A549 (cell line): ENCODE measurements at regions not wholly inside any gene's neighbourhood (a gene's known extent, or its start where the extent isn't known, plus 50 kb on each side); places are given as distances from the start of the nearest gene placed in this dataset.

Experiments used
- ATAC-seq, 2 experiments: fragments of 200-7000 bp in 1 of 2; fragments of >200 bp in 1 of 2; cut with Nextera tagmentation in 1 of 2; cut with Tn5 transposase in 1 of 2; 3 replicates each; pipeline versions ENCODE4 v1.8.0 to v1.9.1; 2018 to 2020; ENCODE audit warnings: mild to moderate bottlenecking in 1 of 2, moderate library complexity in 1 of 2
- CTCF ChIA-PET: fragments of 300-600 bp; sonication (Branson Sonifier 250); formaldehyde crosslinking; extraction: SDS; loops from one replicate; lab custom pipeline; 2021; ENCODE audit warnings: antibody characterized with exemption, inconsistent platforms; lab: Yijun Ruan, JAX
- POLR2A ChIA-PET: fragments of 350-600 bp; formaldehyde crosslinking; extraction: SDS; loops from one replicate; lab custom pipeline; 2021; ENCODE audit warnings: antibody characterized with exemption, inconsistent platforms; lab: Yijun Ruan, JAX
- DNase-seq, 2 experiments: peaks; one replicate each; pipeline versions ENCODE4 v3.0.0 to v3.0.0-alpha.2; 2011 to 2016; ENCODE audit warnings: low read depth in 1 of 2, low spot score in 1 of 2
- FAIRE-seq: peaks from 2 replicates; lab custom pipeline; 2011; peaks lifted over from hg19 to GRCh38; lab: Jason Lieb, UNC
- H3K27ac ChIP-seq, 2 experiments: fragments of >200 bp; sonication (Bioruptor Twin); formaldehyde crosslinking; 3 replicates each; pipeline ENCODE4 v1.5.1; 2016 to 2017
- H3K4me1 ChIP-seq: fragments of >200 bp; sonication (Bioruptor Twin); formaldehyde crosslinking; 3 replicates; pipeline ENCODE4 v1.6.1; 2016
- H3K4me2 ChIP-seq: fragments of >200 bp; sonication (Bioruptor Twin); formaldehyde crosslinking; 3 replicates; pipeline ENCODE4 v1.6.1; 2016
- H3K4me3 ChIP-seq: fragments of >200 bp; sonication (Bioruptor Twin); formaldehyde crosslinking; 3 replicates; pipeline ENCODE4 v1.5.1; 2016
- H3K9me3 ChIP-seq: fragments of >200 bp; sonication (Bioruptor Twin); formaldehyde crosslinking; 3 replicates; pipeline ENCODE4 v1.6.1; 2016
- BHLHE40 ChIP-seq: IDR thresholded peaks from 2 replicates; pipeline ENCODE4 v1.6.1; 2012; ENCODE audit warnings: low read depth, low read length, inconsistent platforms
- CBX8 ChIP-seq: fragments of 200-600 bp; sonication (generic); IDR thresholded peaks from 2 replicates; pipeline ENCODE4 v1.6.1; 2016
- CHD2 ChIP-seq: fragments of 150-350 bp; IDR thresholded peaks from 2 replicates; pipeline ENCODE4 v1.6.1; 2014; ENCODE audit warnings: low read length; ENCODE audit not compliant: partially characterized antibody
- CHD4 ChIP-seq: fragments of 200-600 bp; sonication (generic); IDR thresholded peaks from 2 replicates; pipeline ENCODE4 v1.6.1; 2016; ENCODE audit warnings: antibody characterized with exemption, mild to moderate bottlenecking, borderline replicate concordance
- EHMT2 ChIP-seq: fragments of 200-600 bp; sonication (generic); IDR thresholded peaks from 2 replicates; pipeline ENCODE4 v1.6.1; 2016; ENCODE audit warnings: antibody characterized with exemption, low read depth, mild to moderate bottlenecking, moderate library complexity
- EP300 ChIP-seq, 2 experiments: fragments of >200 bp; sonication (Bioruptor Twin); formaldehyde crosslinking; IDR thresholded peaks; 2 replicates in 1 of 2; 3 replicates in 1 of 2; pipeline ENCODE4 v1.6.1; 2016 to 2017
- GATA3 ChIP-seq: IDR thresholded peaks from 2 replicates; pipeline ENCODE4 v1.6.1; 2012; ENCODE audit warnings: borderline replicate concordance
- JUN ChIP-seq, 2 experiments: fragments of >200 bp; sonication (Bioruptor Twin); formaldehyde crosslinking; IDR thresholded peaks; 2 replicates in 1 of 2; 3 replicates in 1 of 2; pipeline ENCODE4 v1.6.1; 2016 to 2017
- JUNB ChIP-seq: fragments of >200 bp; sonication (Bioruptor Twin); formaldehyde crosslinking; IDR thresholded peaks from 2 replicates; pipeline ENCODE4 v1.6.1; 2016
- KDM5A ChIP-seq: fragments of 200-600 bp; sonication (generic); IDR thresholded peaks from 2 replicates; pipeline ENCODE4 v1.6.1; 2016; ENCODE audit warnings: antibody characterized with exemption, mild to moderate bottlenecking
- MAFK ChIP-seq: fragments of 450-650 bp; IDR thresholded peaks from 2 replicates; pipeline ENCODE4 v1.6.1; 2014; ENCODE audit not compliant: partially characterized antibody
- MAZ ChIP-seq: fragments of 150-350 bp; IDR thresholded peaks from 2 replicates; pipeline ENCODE4 v1.6.1; 2014; ENCODE audit warnings: antibody characterized with exemption, low read depth, low read length, borderline replicate concordance
- NFE2L2 ChIP-seq: fragments of 150-350 bp; conservative IDR thresholded peaks from 2 replicates; pipeline ENCODE4 v1.6.1; 2014; ENCODE audit warnings: low read length
- NPAS2 ChIP-seq: fragments of 250-450 bp; sonication (Bioruptor Pico); IDR thresholded peaks from 2 replicates; pipeline ENCODE4 v1.8.0; 2022; ENCODE audit warnings: mild to moderate bottlenecking, moderate library complexity, borderline replicate concordance
- POLR2AphosphoS2 ChIP-seq: conservative IDR thresholded peaks from 2 replicates; pipeline ENCODE4 v1.6.1; 2012; ENCODE audit warnings: low read length, improper control_type of control experiment, inconsistent platforms
- RARB ChIP-seq: fragments of 250-450 bp; sonication (Bioruptor Pico); IDR thresholded peaks from 2 replicates; pipeline ENCODE4 v1.8.0; 2021; ENCODE audit warnings: mild to moderate bottlenecking, moderate library complexity
- RCOR1 ChIP-seq: fragments of 150-350 bp; IDR thresholded peaks from 2 replicates; pipeline ENCODE4 v1.6.1; 2014; ENCODE audit warnings: antibody characterized with exemption, low read length, low read depth
- RNF2 ChIP-seq: fragments of 200-600 bp; sonication (generic); IDR thresholded peaks from 2 replicates; pipeline ENCODE4 v1.6.1; 2016; ENCODE audit warnings: low read depth, mild to moderate bottlenecking, antibody characterized with exemption, moderate library complexity, borderline replicate concordance
- SMC3 ChIP-seq: fragments of >200 bp; sonication (Bioruptor Twin); formaldehyde crosslinking; IDR thresholded peaks from 3 replicates; pipeline ENCODE4 v1.6.1; 2018; ENCODE audit warnings: inconsistent platforms
- TP53 ChIP-seq: fragments of 250-450 bp; sonication (Bioruptor Pico); IDR thresholded peaks from 2 replicates; pipeline ENCODE4 v1.5.0; 2021; ENCODE audit warnings: mild to moderate bottlenecking, moderate library complexity
- WGBS: methylation state at CpG from one replicate; pipeline ENCODE4 v1.1.6; 2017; ENCODE audit errors: missing lambda C conversion rate; 5-methylcytosine and 5-hydroxymethylcytosine counted together
- TF ChIP-seq, protein P1 (sequence below): fragments of 250-450 bp; sonication (Bioruptor Pico); IDR thresholded peaks from 2 replicates; pipeline ENCODE4 v1.5.0; 2021; ENCODE audit warnings: mild to moderate bottlenecking, moderate library complexity, borderline replicate concordance
- TF ChIP-seq, protein P2 (sequence below): fragments of >200 bp; sonication (Bioruptor Twin); formaldehyde crosslinking; IDR thresholded peaks from 3 replicates; pipeline ENCODE4 v1.6.1; 2016
- TF ChIP-seq, protein P3 (sequence below): fragments of >200 bp; sonication (Bioruptor Twin); formaldehyde crosslinking; IDR thresholded peaks from 3 replicates; pipeline ENCODE4 v1.5.1; 2016
- TF ChIP-seq, protein P4 (sequence below): IDR thresholded peaks from 2 replicates; pipeline ENCODE4 v1.6.1; 2012

DNA sequence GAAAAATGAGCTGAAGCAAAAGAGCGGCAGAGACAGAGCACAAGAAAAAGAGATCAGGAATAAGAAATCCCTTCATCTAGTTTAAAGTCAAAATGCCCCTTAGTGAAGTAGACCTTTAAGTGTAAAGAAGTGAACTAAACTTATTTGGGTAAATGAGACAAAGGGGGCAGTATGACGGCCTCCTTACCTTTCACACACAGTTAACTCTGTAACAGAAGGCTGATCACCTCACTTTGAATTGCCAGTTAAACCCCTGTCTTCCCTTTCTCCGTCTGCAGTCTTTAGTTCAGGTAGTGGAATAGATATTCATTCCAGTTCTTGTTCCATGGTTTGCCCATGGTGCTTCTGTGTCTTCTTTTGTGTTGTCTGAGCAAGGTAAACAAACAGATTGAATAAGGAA lies 1029.8 kb downstream of the DIAPH3 start:
- no peak overlapping the region for H3K27ac ChIP-seq
- WGBS = 23% methylated on average over 3 of the region's 3 CpGs
- no peak for ATAC-seq
- no peak for TF ChIP-seq NPAS2 (CRISPR knock-in tag)
- no peak for TF ChIP-seq MAFK
- no peak for TF ChIP-seq JUNB
- no peak for TF ChIP-seq JUN (IDR thresholded peaks at IDR 0.05)
- no peak for TF ChIP-seq KDM5A
- no peak for TF ChIP-seq SMC3
- no peak for TF ChIP-seq POLR2AphosphoS2
- TF ChIP-seq, protein P1, sequence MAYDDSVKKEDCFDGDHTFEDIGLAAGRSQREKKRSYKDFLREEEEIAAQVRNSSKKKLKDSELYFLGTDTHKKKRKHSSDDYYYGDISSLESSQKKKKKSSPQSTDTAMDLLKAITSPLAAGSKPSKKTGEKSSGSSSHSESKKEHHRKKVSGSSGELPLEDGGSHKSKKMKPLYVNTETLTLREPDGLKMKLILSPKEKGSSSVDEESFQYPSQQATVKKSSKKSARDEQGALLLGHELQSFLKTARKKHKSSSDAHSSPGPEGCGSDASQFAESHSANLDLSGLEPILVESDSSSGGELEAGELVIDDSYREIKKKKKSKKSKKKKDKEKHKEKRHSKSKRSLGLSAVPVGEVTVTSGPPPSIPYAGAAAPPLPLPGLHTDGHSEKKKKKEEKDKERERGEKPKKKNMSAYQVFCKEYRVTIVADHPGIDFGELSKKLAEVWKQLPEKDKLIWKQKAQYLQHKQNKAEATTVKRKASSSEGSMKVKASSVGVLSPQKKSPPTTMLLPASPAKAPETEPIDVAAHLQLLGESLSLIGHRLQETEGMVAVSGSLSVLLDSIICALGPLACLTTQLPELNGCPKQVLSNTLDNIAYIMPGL = no peak
- TF ChIP-seq, protein P2, sequence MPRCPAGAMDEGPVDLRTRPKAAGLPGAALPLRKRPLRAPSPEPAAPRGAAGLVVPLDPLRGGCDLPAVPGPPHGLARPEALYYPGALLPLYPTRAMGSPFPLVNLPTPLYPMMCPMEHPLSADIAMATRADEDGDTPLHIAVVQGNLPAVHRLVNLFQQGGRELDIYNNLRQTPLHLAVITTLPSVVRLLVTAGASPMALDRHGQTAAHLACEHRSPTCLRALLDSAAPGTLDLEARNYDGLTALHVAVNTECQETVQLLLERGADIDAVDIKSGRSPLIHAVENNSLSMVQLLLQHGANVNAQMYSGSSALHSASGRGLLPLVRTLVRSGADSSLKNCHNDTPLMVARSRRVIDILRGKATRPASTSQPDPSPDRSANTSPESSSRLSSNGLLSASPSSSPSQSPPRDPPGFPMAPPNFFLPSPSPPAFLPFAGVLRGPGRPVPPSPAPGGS = no peak
- TF ChIP-seq CHD4 = no peak
- no peak for TF ChIP-seq MAZ
- TF ChIP-seq GATA3 = no peak
- TF ChIP-seq, protein P3, sequence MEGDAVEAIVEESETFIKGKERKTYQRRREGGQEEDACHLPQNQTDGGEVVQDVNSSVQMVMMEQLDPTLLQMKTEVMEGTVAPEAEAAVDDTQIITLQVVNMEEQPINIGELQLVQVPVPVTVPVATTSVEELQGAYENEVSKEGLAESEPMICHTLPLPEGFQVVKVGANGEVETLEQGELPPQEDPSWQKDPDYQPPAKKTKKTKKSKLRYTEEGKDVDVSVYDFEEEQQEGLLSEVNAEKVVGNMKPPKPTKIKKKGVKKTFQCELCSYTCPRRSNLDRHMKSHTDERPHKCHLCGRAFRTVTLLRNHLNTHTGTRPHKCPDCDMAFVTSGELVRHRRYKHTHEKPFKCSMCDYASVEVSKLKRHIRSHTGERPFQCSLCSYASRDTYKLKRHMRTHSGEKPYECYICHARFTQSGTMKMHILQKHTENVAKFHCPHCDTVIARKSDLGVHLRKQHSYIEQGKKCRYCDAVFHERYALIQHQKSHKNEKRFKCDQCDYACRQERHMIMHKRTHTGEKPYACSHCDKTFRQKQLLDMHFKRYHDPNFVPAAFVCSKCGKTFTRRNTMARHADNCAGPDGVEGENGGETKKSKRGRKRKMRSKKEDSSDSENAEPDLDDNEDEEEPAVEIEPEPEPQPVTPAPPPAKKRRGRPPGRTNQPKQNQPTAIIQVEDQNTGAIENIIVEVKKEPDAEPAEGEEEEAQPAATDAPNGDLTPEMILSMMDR = no peak
- TF ChIP-seq RARB = no peak
- no peak for TF ChIP-seq CHD2
- no peak for TF ChIP-seq EHMT2
- TF ChIP-seq RNF2 = no peak
- TF ChIP-seq, all 56 proteins: peak for 0
- Histone ChIP-seq H3K4me2 (no peak overlapping the region), H3K4me3 (no peak overlapping the region), H3K9me3 (no peaks in the 10 kb centered on the region), H3K4me1 (no peaks in the 10 kb centered on the region)
- FAIRE-seq (no peak), DNase-seq (no peak)
- ChIA-PET POLR2A (no interaction called here), CTCF (no interaction called here)

DNA sequence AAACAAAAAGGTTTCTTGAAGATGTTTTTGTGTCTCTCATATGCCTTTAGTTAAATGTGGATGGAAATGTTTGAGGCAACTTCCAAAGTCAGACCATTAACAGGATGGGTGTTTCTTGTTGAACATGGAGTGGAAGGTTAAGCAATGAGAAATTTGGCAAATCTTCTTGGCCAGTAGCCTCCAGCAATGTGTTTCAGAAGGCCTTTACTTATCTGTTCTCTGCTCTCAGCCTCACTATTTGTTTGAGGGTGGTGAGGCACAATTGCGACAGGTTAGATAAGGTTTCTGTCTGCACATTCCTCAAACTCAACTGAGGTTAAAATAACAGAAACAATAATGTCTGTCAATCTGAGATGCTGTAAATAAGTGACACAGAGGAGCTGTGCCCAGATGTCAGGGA lies 1019.0 kb downstream of the DIAPH3 start:
- Histone ChIP-seq H3K27ac (no peak overlapping the region), H3K9me3 (no peaks in the 10 kb centered on the region), H3K4me1 (no peaks in the 10 kb centered on the region)
- POLR2A ChIA-PET = no interaction called here
- ATAC-seq = no peak
- no peak for TF ChIP-seq RARB
- no peak for TF ChIP-seq POLR2AphosphoS2
- TF ChIP-seq, protein P4, sequence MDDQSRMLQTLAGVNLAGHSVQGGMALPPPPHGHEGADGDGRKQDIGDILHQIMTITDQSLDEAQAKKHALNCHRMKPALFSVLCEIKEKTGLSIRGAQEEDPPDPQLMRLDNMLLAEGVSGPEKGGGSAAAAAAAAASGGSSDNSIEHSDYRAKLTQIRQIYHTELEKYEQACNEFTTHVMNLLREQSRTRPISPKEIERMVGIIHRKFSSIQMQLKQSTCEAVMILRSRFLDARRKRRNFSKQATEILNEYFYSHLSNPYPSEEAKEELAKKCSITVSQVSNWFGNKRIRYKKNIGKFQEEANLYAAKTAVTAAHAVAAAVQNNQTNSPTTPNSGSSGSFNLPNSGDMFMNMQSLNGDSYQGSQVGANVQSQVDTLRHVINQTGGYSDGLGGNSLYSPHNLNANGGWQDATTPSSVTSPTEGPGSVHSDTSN = no peak
- TF ChIP-seq NFE2L2 = no peak
- TF ChIP-seq, all 56 proteins: peak for 0
- DNase-seq (no peak), FAIRE-seq (no peak)
- CTCF ChIA-PET = no interaction called here
- WGBS = 7% methylated on average over 1 of the region's 1 CpG
- Histone ChIP-seq H3K4me2 (no peak overlapping the region), H3K4me3 (no peak overlapping the region)

DNA sequence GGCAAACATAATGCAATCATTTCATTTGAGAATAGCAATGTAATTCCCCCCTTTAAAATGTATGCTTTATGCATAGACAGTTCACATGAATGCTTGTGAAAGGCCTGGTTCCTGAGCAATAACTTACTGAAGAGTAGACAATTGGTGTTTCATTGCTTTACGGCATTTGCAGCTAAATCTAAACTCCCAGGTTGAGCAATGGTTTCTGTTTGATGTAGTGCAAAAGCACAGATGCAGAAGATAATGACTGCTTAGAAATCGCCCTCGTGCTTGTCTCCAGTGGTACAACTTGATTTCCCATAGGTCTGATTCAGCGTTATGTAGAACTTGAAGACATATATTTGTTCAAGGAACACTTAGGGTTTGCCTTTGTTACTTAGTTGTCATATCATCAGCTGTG lies 1018.3 kb downstream of the DIAPH3 start:
- H3K4me3 ChIP-seq = no peak overlapping the region
- FAIRE-seq (no peak), ATAC-seq (no peak), DNase-seq (no peak)
- H3K27ac ChIP-seq = no peak overlapping the region
- CTCF ChIA-PET = no interaction called here
- POLR2A ChIA-PET = no interaction called here
- TF ChIP-seq CBX8 = no peak
- no peak for TF ChIP-seq BHLHE40
- no peak for TF ChIP-seq RCOR1
- TF ChIP-seq EP300 (IDR thresholded peaks at IDR 0.05) = no peak
- no peak for TF ChIP-seq RNF2
- no peak for TF ChIP-seq TP53 (CRISPR knock-in tag)
- no peaks in the 10 kb centered on the region for H3K9me3 ChIP-seq
- H3K4me2 ChIP-seq = no peak overlapping the region
- 16% methylated on average over 4 of the region's 4 CpGs for WGBS
- H3K4me1 ChIP-seq = no peaks in the 10 kb centered on the region
